ENCODE measurements at regions not wholly inside any gene's neighbourhood (a gene's known extent, or its start where the extent isn't known, plus 50 kb on each side); places are given as distances from the start of the nearest gene placed in this dataset.

DNA sequence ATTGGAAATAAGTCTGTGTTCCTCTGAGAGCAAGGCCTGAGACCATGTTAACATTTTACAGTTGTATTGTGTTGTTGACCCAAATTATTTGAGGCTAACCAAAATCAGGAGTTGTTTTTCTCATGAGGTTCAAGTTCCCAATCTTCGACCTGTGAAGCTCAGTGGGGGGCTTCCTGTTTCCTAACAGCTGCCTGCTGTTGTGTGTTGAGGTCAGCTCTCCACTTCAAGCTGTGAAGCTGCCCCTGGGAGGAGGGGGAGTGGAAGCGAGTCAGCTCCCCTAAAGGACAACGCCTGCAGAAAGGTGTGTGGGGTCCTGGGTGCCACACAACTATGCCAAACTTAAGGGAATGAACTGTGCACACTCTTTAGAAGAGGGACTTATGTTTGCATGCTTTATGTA lies 295.5 kb downstream of the IRX1 start:
- no peak for TF ChIP-seq EGR1 (IDR thresholded peaks at IDR 0.05)
- TF ChIP-seq CEBPB (IDR thresholded peaks at IDR 0.05): no peak

DNA sequence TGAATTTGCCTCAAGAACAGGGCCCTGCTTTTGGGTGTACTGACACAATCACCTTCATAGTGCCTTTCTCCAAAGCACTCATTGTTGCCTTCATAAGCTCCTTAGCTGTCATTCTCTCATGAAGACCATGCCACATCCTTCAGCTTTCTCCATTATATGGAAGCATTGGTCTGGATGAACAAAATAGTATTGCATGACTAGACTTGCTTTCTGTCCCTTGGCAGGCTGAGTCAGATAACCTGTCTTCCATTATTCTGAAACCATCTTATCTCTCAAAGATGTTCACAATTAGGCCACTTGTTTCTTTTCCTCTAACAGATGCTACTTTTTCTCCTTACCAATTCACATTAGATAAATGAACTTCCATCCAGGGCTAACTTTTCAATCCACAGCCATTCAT lies 297.9 kb downstream of the IRX1 start:
- no peak for TF ChIP-seq EGR1 (IDR thresholded peaks at IDR 0.05)
- TF ChIP-seq, protein P1, sequence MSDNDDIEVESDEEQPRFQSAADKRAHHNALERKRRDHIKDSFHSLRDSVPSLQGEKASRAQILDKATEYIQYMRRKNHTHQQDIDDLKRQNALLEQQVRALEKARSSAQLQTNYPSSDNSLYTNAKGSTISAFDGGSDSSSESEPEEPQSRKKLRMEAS (IDR thresholded peaks at IDR 0.05): no peak
- TF ChIP-seq TEAD4 (IDR thresholded peaks at IDR 0.05): no peak
- TF ChIP-seq TAF1 (IDR thresholded peaks at IDR 0.05; ENCODE audit: low read depth): no peak
- TF ChIP-seq CREB1 (IDR thresholded peaks at IDR 0.05; ENCODE audit: low read depth): no peak
- TF ChIP-seq NFIC (IDR thresholded peaks at IDR 0.05): no peak

DNA sequence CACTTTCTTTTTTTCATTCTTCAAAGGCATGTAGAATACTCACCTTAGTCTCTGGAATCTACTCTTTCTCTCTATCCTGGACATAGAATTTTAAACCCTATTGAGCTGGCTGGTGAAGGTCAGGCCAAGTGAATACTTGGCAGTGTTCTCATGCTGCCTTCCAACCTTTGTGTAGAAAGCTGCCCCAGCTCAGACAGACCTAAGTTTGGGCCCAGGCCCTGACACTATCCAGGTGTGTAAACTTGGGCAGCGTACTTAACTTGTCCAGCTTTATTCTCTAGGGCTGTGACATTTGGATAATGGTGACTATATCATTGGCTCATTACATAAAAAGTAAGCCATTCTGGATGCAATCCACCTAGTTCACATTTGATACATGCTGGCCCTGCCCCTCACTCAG lies 298.3 kb downstream of the IRX1 start:
- TF ChIP-seq TAF1 (IDR thresholded peaks at IDR 0.05; ENCODE audit: low read depth) (no peak), TEAD4 (IDR thresholded peaks at IDR 0.05) (no peak), CEBPB (IDR thresholded peaks at IDR 0.05) (no peak), RAD21 (IDR thresholded peaks at IDR 0.05; ENCODE audit: low read depth) (no peak), TCF12 (IDR thresholded peaks at IDR 0.05; ENCODE audit: low read depth) (no peak), YY1 (IDR thresholded peaks at IDR 0.05; ENCODE audit: low read depth) (no peak), CREB1 (IDR thresholded peaks at IDR 0.05; ENCODE audit: low read depth) (no peak), EP300 (IDR thresholded peaks at IDR 0.05; ENCODE audit: borderline replicate concordance) (no peak)
- TF ChIP-seq, protein P2, sequence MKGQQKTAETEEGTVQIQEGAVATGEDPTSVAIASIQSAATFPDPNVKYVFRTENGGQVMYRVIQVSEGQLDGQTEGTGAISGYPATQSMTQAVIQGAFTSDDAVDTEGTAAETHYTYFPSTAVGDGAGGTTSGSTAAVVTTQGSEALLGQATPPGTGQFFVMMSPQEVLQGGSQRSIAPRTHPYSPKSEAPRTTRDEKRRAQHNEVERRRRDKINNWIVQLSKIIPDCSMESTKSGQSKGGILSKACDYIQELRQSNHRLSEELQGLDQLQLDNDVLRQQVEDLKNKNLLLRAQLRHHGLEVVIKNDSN (IDR thresholded peaks at IDR 0.05): no peak
- TF ChIP-seq, protein P1 (IDR thresholded peaks at IDR 0.05): no peak

DNA sequence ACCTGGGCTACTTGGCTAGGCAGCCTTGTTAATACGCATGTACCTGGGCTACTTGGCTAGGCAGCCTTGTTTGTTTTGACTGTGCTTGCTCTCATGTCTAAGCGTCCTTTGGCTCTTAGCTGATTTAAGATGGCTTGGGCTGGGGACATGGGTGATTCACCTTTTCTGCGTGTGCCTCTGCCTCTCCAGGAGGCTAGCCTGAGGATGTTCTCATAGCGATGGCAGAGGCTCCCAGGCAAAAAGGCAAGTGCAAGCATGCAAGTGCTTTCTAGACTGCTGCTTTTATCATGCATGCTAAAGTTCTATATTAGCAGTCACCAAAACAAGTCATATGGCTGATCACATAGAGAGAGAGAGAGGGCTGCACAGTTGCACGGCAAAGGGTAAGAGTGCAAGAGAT lies 300.5 kb downstream of the IRX1 start:
- TF ChIP-seq, protein P1 (IDR thresholded peaks at IDR 0.05): no peak
- TF ChIP-seq CEBPB (IDR thresholded peaks at IDR 0.05) (no peak), EP300 (IDR thresholded peaks at IDR 0.05; ENCODE audit: borderline replicate concordance) (no peak), NFIC (IDR thresholded peaks at IDR 0.05) (no peak), EGR1 (IDR thresholded peaks at IDR 0.05) (no peak)
- TF ChIP-seq, protein P3, sequence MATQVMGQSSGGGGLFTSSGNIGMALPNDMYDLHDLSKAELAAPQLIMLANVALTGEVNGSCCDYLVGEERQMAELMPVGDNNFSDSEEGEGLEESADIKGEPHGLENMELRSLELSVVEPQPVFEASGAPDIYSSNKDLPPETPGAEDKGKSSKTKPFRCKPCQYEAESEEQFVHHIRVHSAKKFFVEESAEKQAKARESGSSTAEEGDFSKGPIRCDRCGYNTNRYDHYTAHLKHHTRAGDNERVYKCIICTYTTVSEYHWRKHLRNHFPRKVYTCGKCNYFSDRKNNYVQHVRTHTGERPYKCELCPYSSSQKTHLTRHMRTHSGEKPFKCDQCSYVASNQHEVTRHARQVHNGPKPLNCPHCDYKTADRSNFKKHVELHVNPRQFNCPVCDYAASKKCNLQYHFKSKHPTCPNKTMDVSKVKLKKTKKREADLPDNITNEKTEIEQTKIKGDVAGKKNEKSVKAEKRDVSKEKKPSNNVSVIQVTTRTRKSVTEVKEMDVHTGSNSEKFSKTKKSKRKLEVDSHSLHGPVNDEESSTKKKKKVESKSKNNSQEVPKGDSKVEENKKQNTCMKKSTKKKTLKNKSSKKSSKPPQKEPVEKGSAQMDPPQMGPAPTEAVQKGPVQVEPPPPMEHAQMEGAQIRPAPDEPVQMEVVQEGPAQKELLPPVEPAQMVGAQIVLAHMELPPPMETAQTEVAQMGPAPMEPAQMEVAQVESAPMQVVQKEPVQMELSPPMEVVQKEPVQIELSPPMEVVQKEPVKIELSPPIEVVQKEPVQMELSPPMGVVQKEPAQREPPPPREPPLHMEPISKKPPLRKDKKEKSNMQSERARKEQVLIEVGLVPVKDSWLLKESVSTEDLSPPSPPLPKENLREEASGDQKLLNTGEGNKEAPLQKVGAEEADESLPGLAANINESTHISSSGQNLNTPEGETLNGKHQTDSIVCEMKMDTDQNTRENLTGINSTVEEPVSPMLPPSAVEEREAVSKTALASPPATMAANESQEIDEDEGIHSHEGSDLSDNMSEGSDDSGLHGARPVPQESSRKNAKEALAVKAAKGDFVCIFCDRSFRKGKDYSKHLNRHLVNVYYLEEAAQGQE (IDR thresholded peaks at IDR 0.05; ENCODE audit: low read depth): no peak
- TF ChIP-seq, protein P2 (IDR thresholded peaks at IDR 0.05): no peak

DNA sequence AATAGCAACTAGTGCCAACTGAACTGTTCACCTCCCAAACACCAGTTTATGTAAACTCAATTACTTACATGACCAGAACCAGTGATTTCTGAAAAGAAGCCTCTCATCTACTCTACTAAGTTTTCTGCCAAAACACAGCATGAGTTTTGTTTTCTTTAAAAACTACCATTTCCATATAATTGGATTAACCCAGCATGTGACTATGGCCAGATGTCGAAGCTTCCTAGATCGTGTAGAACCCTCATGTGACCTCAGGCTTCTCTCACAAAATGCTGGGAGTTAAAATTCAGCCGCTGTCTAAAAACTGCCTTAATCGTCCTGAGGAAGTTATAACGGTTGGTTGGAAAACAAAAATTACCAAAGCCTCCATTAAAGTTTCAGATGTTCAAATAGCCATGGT lies 303.5 kb downstream of the IRX1 start:
- TF ChIP-seq TAF1 (IDR thresholded peaks at IDR 0.05; ENCODE audit: low read depth): no peak
- no peak for TF ChIP-seq ZBTB7A (IDR thresholded peaks at IDR 0.05; ENCODE audit: low read depth)
- TF ChIP-seq YY1 (IDR thresholded peaks at IDR 0.05; ENCODE audit: low read depth): no peak
- TF ChIP-seq, protein P2 (IDR thresholded peaks at IDR 0.05): no peak
- TF ChIP-seq CEBPB (IDR thresholded peaks at IDR 0.05): no peak
- no peak for TF ChIP-seq TCF12 (IDR thresholded peaks at IDR 0.05; ENCODE audit: low read depth)
- TF ChIP-seq, protein P1 (IDR thresholded peaks at IDR 0.05): no peak
- TF ChIP-seq, protein P3 (IDR thresholded peaks at IDR 0.05; ENCODE audit: low read depth): no peak
- no peak for TF ChIP-seq EGR1 (IDR thresholded peaks at IDR 0.05)
- TF ChIP-seq TEAD4 (IDR thresholded peaks at IDR 0.05): no peak
- no peak for TF ChIP-seq NFIC (IDR thresholded peaks at IDR 0.05)
- no peak for TF ChIP-seq EP300 (IDR thresholded peaks at IDR 0.05; ENCODE audit: borderline replicate concordance)
- no peak for TF ChIP-seq FOXM1 (IDR thresholded peaks at IDR 0.05; ENCODE audit: borderline replicate concordance, low read depth)
- no peak for TF ChIP-seq RAD21 (IDR thresholded peaks at IDR 0.05; ENCODE audit: low read depth)

DNA sequence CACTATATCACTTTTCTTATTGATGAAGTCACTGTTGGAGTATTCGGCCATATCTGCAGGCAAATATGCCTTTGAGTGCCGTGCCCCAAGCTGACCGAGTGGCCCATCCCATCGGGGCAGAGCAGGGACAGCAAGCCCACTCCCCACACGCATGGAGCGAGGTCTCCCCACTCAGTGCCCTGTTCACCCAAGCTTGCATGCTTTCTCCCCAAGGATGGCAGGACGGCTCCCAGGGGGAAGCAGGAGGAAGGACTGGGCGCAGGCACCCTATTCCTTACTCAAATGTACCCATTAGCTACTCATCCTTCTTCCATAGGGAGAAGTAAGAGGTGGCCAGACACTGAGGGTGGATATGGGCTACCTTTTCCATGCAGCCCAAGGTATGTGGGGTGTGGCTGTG lies 309.0 kb downstream of the IRX1 start:
- TF ChIP-seq NFIC (IDR thresholded peaks at IDR 0.05): no peak
- TF ChIP-seq, protein P1 (IDR thresholded peaks at IDR 0.05): no peak
- no peak for TF ChIP-seq CEBPB (IDR thresholded peaks at IDR 0.05)

Data from Ishikawa (cell line).